ENCODE measurements at regions not wholly inside any gene's neighbourhood (a gene's known extent, or its start where the extent isn't known, plus 50 kb on each side); places are given as distances from the start of the nearest gene placed in this dataset.
"Not testable (repeated sequence)": the region's sequence is repeated elsewhere in the genome, so short reads cannot be mapped to it uniquely, and the experiment has no call there.

DNA sequence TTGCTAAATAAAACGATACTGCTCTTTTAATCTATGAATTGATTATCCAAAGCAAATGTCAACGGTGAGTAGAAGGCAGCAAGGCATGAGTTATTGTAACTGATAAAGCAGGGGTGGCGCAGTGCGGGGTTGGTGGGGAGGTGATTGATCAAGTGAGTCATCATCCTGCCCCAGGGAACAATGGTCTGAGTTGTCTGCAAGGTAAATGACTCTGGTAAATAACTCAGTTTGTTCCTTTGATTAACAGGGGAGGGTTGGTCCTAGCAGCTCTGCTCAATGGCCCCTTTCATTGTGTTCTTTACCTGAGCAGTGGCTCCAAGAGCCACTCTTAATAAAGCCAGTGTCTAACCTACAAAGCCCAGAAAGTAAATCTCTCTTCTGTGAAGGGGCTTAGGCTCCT is 91.8 kb downstream of the QRSL1 start:
- not testable (repeated sequence) for DNase-seq

Measured in muscle of arm (tissue), 1 donor.